ENCODE measurements at regions not wholly inside any gene's neighbourhood (a gene's known extent, or its start where the extent isn't known, plus 50 kb on each side); places are given as distances from the start of the nearest gene placed in this dataset.
A peak's percentile ranks its signal among the peaks of the same experiment; 100 is the strongest.
"Not testable (repeated sequence)": the region's sequence is repeated elsewhere in the genome, so short reads cannot be mapped to it uniquely, and the experiment has no call there.

DNA sequence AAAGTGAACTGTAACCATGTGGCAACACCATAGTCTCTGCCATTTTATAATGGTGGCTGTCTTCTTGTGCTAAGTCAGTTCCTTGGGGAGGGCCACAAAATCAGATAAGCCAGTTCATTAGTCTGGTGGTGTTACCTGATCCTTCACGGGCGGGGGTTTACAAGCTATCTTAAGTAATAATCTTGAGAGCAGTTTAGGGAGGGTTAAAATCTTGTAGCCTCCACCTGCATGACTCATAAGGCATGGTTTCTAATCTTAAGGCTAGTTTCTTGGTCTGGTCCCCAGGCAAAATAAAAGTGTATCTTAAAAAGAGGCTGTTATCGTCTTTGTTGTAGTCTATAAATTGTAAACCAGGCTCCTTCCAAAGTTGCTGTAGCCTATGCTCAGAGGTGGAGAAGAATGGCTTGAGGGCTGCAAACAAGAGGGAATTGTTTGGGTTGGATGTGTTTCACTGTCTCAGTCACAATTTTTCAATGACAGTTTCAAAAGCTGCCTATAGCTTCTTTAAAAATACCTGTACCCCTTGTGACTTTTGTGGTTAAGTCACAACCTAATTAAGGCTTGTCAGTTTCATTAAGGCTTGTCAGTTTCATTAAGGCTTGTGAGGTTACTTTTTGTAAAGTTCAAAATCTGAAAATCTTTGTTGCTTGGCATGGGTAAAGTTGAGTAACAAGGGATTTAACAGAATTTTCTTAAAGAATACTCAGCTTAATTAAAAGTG lies 135.7 kb downstream of the RPS4Y2 start:
- DNase-seq, result no peak

DNA sequence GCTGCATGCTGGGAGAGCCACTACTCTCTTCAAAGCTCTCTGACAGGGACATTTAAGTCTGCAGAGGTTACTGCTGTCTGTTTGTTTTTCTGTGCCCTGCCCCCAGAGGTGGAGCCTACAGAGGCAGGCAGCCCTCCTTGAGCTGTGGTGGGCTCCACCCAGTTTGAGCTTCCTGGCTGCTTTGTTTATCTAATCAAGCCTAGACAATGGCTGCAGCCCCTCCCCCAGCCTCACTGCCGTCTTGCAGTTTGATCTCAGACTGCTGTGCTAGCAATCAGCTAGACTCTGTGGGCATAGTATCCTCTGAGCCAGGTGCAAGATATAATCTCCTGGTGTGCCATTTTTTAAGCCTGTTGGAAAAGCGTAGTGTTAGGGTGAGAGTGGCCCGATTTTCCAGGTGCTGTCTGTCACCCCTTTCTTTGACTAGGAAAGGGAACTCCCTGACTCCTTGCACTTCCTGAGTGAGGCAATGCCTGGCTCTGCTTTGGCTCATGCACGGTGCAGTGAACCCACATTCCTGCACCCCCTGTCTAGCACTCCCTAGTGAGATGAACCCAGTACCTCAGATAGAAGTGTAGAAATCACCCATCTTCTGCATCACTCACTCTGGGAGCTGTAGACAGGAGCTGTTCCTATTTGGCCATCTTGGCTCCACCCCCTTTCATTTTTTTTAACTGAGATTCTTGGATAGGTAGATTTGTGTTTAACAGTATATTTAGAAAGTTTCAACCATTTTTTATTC lies 169.6 kb downstream of the RPS4Y2 start:
- peak; percentile 56 for DNase-seq

DNA sequence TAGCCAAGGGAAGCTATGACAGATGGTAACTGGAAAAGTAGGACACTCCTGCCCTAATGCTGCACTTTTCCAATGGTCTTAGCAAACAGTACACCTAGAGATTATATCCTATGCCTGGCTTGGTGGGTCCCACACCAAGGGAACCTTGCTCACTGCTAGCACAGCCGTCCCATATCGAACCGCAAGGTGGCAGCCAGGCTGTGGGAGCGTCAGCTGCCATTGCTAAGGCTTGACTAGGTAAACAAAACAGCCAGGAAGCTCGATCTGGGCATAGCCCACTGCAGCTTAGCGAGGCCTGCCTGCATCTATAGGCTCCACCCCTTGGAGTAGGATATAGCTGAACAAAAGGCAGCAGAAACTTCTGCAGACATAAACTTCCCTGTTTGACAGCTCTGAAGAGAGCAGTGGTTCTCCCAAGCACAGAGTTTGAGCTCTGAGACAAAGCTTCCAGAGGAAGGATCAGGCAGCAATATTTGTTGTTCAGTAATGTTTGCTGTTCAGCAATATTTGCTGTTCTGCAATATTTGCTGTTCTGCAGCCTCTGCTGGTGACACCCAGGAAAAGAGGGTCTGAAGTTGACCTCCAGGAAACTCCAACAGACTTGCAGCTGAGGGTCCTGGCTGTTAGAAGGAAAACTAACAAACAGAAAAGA lies 173.9 kb downstream of the RPS4Y2 start:
- DNase-seq, result no peak

DNA sequence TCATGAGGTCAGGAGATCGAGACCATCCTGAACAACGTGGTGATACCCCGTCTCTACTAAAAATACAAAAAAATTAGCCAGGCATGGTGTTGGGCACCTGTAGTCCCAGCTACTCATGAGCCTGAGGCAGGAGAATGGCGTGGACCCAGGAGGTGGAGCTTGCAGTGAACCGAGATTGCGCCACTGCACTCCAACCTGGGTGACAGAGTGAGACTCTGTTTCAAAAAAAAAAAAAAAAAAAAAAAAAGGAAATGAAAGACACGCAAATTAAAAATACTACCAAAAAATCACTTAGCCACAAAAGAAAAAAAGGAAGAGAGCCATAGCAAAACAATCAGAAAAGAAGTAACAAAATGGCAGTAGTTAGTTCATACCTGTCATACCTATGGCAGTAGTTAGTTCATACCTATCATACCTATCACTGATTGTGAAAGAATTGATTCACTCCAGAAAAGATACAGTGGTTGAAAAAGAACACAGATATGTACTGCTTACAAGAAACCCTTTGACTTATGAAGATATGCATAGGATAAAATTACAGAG lies 180.9 kb downstream of the RPS4Y2 start:
- DNase-seq, result not testable (repeated sequence)

DNA sequence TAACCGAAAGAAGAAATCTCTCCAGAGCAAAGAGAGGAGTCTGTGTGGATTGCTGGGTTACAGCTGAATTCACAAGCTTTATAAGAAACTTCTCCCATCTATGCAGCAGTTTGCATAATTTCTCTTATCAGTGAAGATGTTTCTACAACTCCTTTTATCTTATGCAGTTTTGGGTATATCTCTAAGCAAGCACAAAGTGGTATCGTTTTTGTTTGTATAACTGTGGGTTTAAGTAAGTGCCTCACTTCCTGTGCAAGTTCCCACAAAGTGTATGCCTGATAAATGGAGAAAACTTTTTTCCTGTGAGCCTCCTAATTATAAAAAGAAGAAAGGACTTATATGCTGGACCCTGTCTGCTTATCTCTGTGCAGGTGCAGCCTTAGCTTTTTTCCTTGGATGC lies 205.6 kb downstream of the RPS4Y2 start:
- DNase-seq, result no peak

DNA sequence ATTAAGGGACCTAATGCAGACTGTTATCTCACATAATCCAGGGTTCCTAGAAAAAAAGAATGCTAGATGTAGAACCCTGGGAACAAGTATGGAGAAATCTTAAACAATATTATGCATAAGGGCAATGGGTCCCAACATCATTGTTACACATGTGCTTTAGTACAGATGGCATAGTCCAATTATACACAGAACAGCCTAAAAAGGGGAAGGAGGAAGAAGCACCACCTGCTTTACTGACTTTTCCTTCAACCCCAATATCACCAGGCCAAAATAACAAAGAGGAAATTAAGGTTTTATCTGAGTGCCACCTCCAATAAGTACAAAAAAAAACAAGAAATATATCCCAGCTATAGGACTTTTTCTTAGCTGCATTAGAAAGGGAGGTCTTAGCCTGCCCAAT lies 211.9 kb downstream of the RPS4Y2 start:
- no peak for DNase-seq

DNA sequence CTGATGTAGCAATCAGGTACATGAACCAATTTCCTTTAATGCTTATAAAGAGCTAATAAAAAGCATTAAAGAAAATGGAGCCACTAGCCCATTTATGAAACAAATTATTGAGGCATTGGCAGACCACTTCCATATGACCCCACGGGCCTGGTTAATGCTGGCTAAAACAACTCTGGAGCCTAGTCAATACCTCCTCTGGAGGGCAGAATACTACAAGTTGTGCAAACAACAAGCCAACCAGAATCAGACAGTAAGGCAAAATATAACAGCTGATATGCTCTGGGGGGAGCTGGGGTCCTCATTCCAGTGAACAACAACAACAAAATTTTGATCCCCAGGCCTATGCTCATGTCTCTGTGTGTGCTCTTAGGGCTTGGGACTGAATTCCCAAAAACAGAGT lies 212.3 kb downstream of the RPS4Y2 start:
- DNase-seq, result peak; percentile 21

DNA sequence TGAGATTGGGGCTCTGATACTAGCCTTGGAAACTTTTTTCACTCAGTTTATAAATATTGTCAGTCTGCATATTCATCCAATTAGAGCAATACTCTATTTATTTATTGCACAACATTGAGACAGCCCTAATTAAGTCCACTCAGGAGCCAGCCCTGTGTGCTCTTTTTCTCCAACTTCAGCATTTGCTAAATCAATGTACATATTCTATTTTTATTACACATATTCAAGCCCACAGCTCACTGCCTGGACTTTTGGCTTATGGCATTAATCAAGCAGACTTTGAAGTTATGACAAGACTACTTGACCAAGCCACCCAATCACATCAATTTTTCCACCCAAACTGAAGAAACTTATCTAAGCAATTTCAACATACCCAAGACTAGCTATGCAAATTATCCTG lies 215.5 kb downstream of the RPS4Y2 start:
- no peak for DNase-seq

DNA sequence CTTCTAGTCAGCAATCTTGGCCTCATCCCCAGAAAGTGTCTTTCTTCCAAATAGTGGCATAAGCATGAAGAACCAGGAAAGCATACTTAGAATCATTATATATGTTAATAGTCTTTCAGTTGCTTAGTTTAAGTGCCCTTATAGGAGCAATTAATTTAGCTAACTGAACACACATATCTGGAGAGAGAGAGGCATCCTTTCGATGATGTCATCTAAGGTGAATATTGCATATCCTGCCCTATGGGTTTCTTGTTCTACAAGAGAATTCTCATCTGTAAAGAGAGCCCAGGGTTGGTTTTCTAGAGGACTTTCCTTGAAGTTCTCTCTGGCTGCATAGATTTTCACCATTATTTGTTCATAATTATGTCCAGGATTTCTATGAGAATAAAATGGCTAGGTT lies 230.1 kb downstream of the RPS4Y2 start:
- no peak for DNase-seq

DNA sequence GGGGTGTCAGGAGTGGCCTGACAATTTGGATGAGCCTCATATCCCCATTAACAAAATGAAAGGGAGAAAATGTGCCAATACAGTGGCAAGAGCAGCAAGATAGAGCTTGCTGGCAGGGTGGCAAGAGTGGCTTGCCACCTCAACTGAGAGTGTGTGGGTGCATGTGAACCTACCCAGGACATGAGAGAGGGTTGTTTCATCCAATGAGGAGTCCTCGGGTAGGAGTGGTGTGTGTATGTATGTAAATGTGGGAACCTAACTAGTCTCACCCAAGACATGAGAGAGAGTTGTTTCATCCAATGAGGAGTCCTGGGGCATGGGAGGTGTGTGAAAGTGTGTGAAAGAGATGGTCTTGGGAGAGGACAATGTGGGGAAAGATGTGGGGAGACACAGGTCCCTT lies 234.2 kb downstream of the RPS4Y2 start:
- no peak for DNase-seq

DNA sequence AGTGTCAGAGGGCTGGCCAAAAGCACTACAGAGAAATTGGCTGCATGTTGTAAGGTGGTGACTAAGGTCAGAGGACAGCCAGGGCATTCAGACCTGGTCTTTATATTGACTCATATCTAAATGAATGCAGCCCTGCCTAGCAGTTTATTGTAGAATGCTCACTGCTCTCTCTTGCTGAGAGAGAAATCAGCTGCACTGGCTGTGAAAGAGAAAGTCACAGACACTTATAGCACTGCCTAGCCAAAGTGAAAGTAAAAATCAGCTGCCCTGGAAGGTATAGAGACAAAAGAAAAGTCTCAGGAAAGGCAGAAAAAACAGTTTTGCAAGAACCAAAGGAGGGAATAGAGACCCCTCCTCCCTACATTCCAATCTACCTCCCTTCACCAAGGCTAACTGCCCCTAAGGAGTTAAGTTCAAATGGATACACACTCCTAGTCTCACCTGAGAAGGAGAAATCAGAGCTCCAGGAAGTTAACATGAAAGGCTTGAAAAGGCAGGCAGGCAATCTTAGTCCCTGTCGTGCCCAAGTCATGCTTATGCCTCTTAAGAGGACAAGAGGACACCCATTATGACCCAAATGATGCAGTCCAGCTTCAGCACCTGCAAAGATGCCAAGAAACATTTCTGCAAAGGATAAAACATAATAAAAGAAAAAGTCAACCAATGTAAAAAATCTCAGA lies 235.1 kb downstream of the RPS4Y2 start:
- DNase-seq, result peak; percentile 36

DNA sequence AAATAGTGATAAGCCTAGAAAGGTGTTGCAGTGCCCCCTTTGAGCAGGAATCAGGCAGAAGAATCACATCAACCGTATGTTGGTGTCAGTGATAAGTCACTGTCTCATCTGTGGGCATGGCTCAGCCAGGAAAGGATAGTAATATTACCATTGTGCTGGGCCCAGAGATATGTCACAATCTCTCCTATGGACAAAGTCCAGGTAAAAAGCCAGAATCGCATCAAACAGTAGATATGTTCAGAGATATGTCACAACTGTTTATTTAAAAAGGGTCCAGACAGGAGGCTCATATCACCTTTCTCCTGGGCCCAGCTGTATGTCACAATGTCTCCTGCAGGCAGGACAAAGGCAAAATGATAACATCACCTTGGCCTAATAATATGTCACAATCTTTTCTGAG lies 241.4 kb downstream of the RPS4Y2 start:
- no peak for DNase-seq

DNA sequence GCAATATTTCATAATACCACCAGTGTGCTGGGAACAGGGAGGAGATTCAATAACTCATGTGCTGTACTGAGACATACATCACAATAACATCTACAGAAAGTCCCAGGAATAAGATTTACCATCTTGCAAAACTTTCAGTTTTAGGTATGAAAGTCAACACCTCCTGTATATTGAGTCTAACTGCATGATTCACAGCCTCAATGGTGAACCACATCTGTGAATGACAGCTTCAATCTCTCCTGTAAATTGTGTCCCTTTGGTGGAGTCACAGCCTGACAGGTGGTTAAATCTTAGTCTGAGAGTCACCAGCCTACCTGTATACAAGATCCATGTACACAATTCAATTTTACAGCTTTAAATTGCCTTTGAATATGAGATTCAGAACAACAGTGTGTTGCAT lies 242.1 kb downstream of the RPS4Y2 start:
- DNase-seq, result no peak

DNA sequence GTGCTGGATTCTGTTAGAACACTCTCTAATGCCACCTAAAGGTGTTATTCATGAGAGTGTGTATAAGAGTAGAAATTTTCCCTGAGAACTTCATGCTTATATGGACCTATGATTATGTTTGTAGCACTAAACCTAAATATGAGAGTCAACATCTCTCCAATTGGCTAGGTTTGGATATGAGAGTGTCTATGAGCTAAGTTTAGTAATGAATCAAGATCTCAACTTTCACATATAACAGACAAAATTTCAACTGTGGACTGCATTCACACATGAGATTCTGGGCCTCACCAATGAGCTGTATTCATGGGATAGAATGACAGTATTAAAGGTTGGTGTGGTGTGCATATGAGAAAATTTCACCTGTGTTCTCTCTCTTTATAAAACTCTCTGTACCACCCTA lies 242.6 kb downstream of the RPS4Y2 start:
- no peak for DNase-seq

DNA sequence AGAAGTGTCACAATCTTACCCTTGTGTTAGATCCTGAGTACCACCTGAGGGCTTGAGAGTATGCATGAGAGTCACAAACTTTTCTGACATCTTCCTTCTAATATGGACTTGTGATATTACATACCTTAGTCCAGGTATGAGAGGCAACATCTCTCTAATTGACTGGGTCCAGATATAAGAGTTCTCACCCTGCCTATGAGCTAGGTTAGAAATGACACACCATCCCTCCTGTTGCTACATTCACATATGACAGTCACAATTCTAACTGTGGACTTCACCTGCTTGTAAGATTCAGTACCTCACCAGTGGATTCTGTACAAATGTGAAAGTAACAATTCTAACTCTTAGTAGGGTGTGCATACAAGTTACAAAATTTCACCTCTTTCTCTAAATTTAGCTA lies 245.2 kb downstream of the RPS4Y2 start:
- DNase-seq, result no peak

DNA sequence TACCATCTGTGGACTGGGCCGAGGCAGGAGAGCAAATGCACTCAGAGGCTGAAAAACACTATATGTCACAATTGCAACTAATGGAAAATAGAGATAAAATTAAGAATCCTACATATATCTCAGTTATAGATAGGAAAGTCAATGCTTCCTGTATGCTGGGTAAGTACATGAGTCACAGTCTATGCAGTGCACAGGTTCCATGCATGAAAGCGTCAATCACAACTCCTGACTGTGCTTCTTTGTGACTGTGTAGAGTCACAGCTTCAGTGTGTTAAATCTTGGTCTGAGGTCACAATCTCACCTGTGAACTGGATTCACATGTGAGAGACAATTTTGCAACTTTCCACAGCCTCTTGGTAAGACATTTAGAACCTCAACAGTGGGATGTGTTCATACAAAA lies 247.2 kb downstream of the RPS4Y2 start:
- DNase-seq, result no peak

DNA sequence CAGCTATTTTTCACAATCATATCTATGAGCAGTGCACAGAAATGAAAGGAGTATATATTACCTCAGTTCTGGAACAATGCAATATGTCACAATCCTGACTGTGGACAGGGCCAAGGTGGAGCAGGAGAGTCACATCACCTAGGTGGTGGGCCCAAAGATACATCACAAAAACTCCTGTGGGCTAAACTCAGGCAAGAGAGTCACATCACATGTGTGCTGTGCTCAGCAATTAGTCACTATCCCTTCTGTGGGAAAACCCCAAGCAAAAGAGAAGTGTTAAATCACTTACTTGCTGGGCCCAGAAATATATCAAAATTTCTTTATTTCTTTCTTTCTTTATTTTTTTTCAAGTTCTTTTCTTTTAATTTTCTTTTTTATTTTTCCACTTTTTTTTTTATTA lies 249.6 kb downstream of the RPS4Y2 start:
- DNase-seq, result no peak

DNA sequence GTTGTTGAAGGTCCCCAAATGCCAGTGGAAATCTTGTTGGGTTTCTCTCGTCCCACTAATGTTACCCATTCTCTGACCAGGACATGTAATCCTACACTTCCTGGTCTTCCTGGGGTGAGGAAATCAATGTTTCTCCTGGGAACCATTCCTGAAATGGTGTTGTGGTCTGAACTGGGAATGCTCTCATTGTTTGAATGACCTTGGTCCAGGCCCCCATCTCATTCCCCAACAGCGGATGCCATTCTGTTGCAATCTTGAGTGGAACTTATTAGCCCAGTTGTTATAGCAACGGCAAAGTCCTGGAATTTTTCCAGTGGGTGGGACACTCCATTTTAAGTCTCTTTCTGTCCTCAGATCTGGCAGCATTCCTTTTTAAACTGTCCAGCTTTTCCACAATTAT lies 265.9 kb downstream of the RPS4Y2 start:
- no peak for DNase-seq

DNA sequence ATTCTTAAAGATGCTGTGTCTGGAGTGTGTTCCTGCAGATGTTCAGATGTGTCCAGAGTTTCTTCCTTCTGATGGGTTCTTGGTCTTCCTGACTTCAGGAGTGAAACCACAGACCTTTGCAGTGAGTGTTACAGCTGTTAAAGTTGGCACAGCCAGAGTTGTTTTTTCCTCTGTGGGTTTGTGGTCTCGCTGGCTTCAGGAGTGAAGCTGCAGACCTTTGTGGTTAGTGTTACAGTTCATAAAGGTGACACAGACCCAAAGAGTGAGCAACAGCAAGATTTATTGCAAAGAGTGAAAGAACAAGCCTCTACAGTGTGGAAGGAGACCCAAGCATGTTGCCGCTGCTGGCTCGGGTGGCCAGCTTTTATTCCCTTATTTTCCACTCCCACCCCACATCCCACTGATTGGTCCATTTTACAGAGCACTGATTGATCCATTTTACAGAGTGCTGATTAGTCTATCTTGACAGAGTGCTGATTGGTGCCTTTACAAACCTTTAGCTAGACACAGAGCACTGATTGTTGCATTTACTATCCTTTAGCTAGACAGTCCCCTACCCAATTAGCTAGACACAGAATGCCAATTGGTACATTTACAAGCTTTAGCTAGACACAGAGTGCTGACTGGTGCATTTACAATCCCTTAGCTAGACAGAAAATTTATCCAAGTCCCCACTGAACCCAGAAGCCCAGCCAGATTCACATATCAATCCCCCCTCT lies 266.6 kb downstream of the RPS4Y2 start:
- peak; percentile 33 for DNase-seq

DNA sequence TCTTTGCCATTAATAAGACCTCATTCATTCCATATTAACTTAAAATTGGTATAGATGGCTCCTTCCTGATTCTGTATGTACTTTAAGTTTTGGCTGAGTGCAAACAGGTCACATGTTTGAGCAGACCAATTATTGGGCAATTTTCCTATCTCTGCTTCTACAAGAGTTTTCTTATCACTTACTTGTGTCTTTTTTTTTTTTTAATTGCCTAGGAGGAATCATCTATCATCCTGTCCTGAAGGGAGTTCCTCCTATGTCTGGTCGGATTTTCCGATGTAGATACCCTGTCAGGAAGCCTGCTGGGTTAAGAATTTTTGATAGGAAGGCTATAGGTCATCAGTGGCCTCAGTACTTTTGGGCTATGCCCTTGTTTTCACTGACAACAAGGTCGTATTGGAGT lies 268.0 kb downstream of the RPS4Y2 start:
- DNase-seq, result no peak

DNA sequence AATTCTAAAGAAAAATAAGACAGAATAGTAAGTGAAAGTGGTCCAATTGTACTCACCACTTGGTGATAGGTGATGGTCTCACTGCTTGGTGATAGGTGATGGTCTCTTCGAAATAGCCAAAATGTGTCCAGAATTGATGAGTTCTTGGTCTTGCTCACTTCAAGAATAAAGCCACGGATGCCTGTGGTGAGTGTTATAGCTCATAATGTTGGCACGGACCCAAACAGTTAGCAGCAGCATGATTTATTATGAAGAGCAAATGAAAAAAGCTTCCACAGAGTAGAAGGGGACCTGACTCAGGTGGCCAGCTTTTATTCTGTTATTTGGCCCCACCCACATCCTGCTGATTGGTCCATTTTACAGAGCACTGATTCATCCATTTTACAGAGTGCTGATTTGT lies 272.6 kb downstream of the RPS4Y2 start:
- DNase-seq, result no peak

DNA sequence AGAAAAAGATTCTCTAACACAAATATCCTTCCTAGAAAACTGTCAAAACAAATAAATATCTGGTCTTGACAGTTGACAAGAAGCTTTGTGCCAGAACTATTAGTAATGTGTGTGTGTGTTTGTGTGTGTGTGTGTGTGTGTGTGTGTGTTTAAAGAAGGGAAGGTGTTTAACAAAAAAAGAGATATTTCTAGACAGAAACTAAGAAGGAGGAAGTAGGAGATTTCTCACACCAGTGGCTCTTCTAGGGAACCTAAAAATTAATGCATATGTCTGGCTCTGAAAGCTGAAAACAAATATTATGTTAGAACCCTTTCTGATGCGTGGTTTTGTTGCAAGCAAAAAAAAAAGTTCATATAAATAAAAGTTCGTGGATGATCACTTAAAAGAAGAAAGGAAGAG lies 277.5 kb downstream of the RPS4Y2 start:
- DNase-seq, result no peak
